Testis (tissue), 2 donors: ENCODE measurements at regions not wholly inside any gene's neighbourhood (a gene's known extent, or its start where the extent isn't known, plus 50 kb on each side); places are given as distances from the start of the nearest gene placed in this dataset.

Source experiments
- DNase-seq: peaks from one replicate; pipeline ENCODE4 v3.0.0-alpha.2; 2019
- H3K27ac ChIP-seq, 2 donors: fragments of 200-600 bp; sonication (generic); one replicate each; pipeline ENCODE4 v1.5.1; 2019
- H3K27me3 ChIP-seq: fragments of 200-600 bp; sonication (generic); one replicate; pipeline ENCODE4 v1.5.1; 2019
- H3K36me3 ChIP-seq: fragments of 200-600 bp; sonication (generic); one replicate; pipeline ENCODE4 v1.5.1; 2017; ENCODE audit warnings: low read depth; ENCODE audit errors: missing control alignments
- H3K4me1 ChIP-seq: fragments of 200-600 bp; sonication (generic); one replicate; pipeline ENCODE4 v1.5.1; 2019
- H3K4me3 ChIP-seq, 2 donors: fragments of 200-600 bp; sonication (generic); one replicate each; pipeline ENCODE4 v1.5.1; 2017 to 2019
- H3K9me3 ChIP-seq: fragments of 200-600 bp; sonication (generic); one replicate; pipeline ENCODE4 v1.5.1; 2017
- POLR2A ChIP-seq: fragments of 450-650 bp; IDR thresholded peaks from one replicate; pipeline ENCODE4 v1.6.1; 2017; ENCODE audit warnings: antibody characterized with exemption, mild to moderate bottlenecking, moderate library complexity
- WGBS, 2 donors: methylation state at CpG; one replicate each; pipeline ENCODE4 v1.1.5; 2018; 5-methylcytosine and 5-hydroxymethylcytosine counted together
- intact Hi-C: fragments of 100-400 bp; cut with DNase I; formaldehyde crosslinking; loops from one replicate; pipeline ENCODE4 v1.15.1; 2023; ENCODE audit warnings: low total_unique reads
- TF ChIP-seq, protein P1 (sequence below), 3 experiments: fragments of 450-650 bp in 2 of 3; fragments of 200-600 bp in 1 of 3; sonication (generic) in 1 of 3; IDR thresholded peaks; one replicate each; pipeline ENCODE4 v1.5.1; 2016 to 2019; ENCODE audit warnings: antibody characterized with exemption in 3 of 3, mild to moderate bottlenecking in 2 of 3, moderate library complexity in 1 of 3

DNA sequence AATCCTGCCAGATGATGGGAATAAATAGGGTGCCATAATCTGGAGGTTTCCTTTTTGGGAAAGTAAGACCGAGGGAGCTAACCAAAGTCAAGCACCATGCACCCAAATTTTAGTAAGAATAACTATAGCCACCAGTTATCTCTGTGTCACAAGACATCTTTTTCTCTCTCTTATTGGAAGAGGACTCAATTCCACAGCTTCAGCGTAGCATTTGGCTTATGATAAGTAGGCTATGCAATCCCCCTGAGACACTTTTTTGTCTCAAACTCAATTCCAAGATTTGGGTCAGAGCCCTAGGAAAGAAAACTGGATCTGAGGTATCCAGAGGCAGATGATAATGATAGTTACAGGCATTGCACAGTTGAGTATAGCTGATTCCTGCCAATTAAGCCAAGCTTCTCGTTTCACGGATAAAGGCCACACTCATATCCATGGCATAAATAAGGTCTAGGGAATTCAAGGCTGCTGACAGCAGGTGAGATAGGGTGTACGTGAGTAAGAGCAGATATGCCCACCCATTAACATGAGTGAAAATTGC is 425.2 kb upstream of the CNTNAP2 start:
- no peak for TF ChIP-seq POLR2A
- TF ChIP-seq, protein P1, sequence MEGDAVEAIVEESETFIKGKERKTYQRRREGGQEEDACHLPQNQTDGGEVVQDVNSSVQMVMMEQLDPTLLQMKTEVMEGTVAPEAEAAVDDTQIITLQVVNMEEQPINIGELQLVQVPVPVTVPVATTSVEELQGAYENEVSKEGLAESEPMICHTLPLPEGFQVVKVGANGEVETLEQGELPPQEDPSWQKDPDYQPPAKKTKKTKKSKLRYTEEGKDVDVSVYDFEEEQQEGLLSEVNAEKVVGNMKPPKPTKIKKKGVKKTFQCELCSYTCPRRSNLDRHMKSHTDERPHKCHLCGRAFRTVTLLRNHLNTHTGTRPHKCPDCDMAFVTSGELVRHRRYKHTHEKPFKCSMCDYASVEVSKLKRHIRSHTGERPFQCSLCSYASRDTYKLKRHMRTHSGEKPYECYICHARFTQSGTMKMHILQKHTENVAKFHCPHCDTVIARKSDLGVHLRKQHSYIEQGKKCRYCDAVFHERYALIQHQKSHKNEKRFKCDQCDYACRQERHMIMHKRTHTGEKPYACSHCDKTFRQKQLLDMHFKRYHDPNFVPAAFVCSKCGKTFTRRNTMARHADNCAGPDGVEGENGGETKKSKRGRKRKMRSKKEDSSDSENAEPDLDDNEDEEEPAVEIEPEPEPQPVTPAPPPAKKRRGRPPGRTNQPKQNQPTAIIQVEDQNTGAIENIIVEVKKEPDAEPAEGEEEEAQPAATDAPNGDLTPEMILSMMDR (IDR thresholded peaks at IDR 0.05), result no peak
- H3K4me1 ChIP-seq, result no peaks in the 10 kb centered on the region
- H3K36me3 ChIP-seq, result no peaks in the 10 kb centered on the region
- no peak for DNase-seq
- WGBS, 2 donors, result 84 to 89% methylated on average over 5 of the region's 5 CpGs
- no peak overlapping the region for H3K4me3 ChIP-seq
- no peaks in the 10 kb centered on the region for H3K9me3 ChIP-seq
- no peak overlapping the region for H3K27ac ChIP-seq
- H3K27me3 ChIP-seq, result no peaks in the 10 kb centered on the region
- intact Hi-C loops, result no loop called here

DNA sequence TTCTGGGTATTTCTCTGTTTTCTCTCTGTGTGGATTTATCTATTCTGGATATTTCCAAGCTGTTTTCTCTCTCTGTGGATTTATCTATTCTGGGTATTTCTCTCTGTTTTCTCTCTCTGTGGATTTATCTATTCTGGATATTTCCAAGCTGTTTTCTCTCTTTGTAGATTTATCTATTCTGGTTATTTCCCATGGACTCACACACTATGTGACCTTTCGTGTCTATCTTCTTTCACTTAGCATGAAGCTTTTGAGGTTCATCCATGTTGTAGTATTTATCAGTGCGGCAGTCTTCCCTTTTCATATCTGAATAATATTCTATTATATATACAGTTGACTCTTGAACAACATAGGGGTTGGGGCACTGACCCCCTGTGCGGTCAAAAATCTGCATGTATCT is 435.0 kb upstream of the CNTNAP2 start:
- TF ChIP-seq POLR2A, result no peak
- TF ChIP-seq, protein P1 (IDR thresholded peaks at IDR 0.05), result no peak
- Histone ChIP-seq H3K4me3 (no peak overlapping the region), H3K36me3 (no peaks in the 10 kb centered on the region), H3K4me1 (no peaks in the 10 kb centered on the region), H3K27me3 (no peaks in the 10 kb centered on the region), H3K9me3 (no peaks in the 10 kb centered on the region), H3K27ac (no peak overlapping the region)
- no peak for DNase-seq
- WGBS, 2 donors, result 90 to 95% methylated on average over 3 of the region's 3 CpGs
- intact Hi-C loops, result no loop called here

DNA sequence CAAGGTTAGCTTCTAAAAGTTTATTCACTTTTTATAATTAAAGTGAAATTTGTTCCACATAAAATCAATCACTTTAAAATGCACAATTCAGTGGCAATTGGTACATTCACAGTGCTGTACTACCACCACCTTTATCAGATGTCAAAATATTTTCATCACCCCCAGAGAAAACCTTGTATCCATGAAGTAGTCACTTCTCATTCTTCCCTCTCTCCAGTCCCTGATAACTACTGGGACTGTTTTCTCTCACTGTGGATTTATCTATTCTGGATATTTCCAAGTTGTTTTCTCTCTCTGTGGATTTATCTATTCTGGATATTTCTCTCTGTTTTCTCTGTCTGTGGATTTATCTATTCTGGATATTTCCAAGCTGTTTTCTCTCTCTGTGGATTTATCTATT is 435.4 kb upstream of the CNTNAP2 start:
- Histone ChIP-seq H3K9me3 (no peaks in the 10 kb centered on the region), H3K36me3 (no peaks in the 10 kb centered on the region), H3K27me3 (no peaks in the 10 kb centered on the region), H3K4me1 (no peaks in the 10 kb centered on the region), H3K27ac (no peak overlapping the region), H3K4me3 (no peak overlapping the region)
- no peak for DNase-seq
- intact Hi-C loops, result no loop called here
- TF ChIP-seq POLR2A, result no peak
- TF ChIP-seq, protein P1 (IDR thresholded peaks at IDR 0.05), result no peak

DNA sequence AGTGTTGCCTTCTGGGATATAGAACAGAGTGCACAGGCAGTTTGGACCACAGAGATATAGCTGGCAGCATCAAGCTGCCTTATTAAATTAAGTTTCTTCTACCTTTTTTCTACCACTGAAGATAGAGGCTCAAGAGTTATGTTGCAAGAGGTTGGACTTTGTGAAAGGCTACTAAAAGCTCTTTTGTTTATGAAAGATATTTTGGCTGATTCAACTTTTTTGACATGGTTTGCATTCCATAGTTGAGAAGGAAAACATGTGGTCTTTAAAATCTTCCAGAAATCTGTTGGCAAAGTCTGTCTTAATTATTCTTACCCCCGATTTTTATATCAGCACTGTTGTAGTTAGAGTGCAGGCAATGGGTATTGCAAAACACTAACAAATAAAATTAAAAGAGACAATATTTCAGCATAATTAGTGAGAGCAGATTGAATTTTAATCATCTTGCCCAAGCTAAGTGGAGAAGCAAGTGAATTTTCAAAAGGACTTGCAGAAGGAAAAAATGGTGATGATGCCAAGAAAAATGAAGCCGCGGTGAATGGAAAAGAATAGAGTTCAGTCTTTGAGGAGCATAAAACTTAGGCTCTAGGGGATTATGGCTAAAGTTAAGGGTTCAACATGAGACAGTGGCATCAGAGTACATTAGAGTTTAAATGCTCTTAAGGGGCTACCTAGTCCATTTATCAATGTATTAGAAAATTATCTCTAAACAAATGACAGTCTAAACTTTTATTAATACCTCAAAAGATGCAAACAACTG is 450.9 kb upstream of the CNTNAP2 start:
- no peaks in the 10 kb centered on the region for H3K36me3 ChIP-seq
- no peak overlapping the region for H3K4me3 ChIP-seq
- WGBS, 2 donors, result 61 to 78% methylated on average over 3 of the region's 3 CpGs
- no peak for DNase-seq
- TF ChIP-seq POLR2A, result no peak
- TF ChIP-seq, protein P1 (IDR thresholded peaks at IDR 0.05), result no peak
- H3K27ac ChIP-seq, result no peak overlapping the region
- H3K4me1 ChIP-seq, result no peaks in the 10 kb centered on the region
- H3K27me3 ChIP-seq, result no peaks in the 10 kb centered on the region
- intact Hi-C loops, result no loop called here
- H3K9me3 ChIP-seq, result no peaks in the 10 kb centered on the region

DNA sequence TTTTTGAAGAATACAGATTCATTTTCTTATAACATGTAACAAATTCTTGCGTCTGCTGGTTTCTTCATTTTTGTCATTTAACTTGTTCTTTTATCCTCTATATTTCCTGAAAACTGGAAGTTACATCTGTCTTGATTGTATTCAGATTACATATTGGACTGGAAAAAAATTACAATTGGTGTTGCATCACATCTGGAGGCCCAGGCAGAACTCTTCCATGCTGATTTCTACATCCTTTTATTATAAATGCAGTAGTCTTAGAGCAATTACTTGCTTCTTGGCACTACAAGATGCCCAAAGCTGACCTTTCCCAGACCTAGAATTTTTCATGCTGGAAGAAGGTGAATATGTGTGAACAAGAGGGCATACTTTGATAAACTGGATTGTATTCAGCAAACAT is 460.9 kb upstream of the CNTNAP2 start:
- 82 to 95% methylated on average over 1 of the region's 1 CpG for WGBS, 2 donors

More for the DNA sequence above, 460.9 kb upstream of the CNTNAP2 start:
- Histone ChIP-seq H3K36me3 (no peaks in the 10 kb centered on the region), H3K4me1 (no peaks in the 10 kb centered on the region), H3K4me3 (no peak overlapping the region), H3K9me3 (no peaks in the 10 kb centered on the region), H3K27ac (no peak overlapping the region), H3K27me3 (no peaks in the 10 kb centered on the region)
- TF ChIP-seq, protein P1 (IDR thresholded peaks at IDR 0.05), result no peak
- TF ChIP-seq POLR2A, result no peak
- intact Hi-C loops, result no loop called here
- no peak for DNase-seq
